Epithelial cell of proximal tubule (primary cell): ENCODE measurements at regions not wholly inside any gene's neighbourhood (a gene's known extent, or its start where the extent isn't known, plus 50 kb on each side); places are given as distances from the start of the nearest gene placed in this dataset.

Source experiments
- DNase-seq: peaks from one replicate; pipeline ENCODE4 v3.0.0-alpha.2; 2011; ENCODE audit warnings: low read depth
- H3K4me3 ChIP-seq: 2 replicates; pipeline ENCODE4 v1.5.1; 2011; ENCODE audit warnings: low read depth, mild to moderate bottlenecking, low read length
- CTCF ChIP-seq: conservative IDR thresholded peaks from 2 replicates; pipeline ENCODE4 v1.5.1; 2012; ENCODE audit warnings: low read depth, mild to moderate bottlenecking, low read length

GRCh38 chrX:44470816-44471215 is 71.8 kb downstream of the FUNDC1 start:
- no peak for DNase-seq
- no peak for TF ChIP-seq CTCF

GRCh38 chrX:44462850-44463249 is 79.8 kb downstream of the FUNDC1 start:
- no peak for DNase-seq
- TF ChIP-seq CTCF: no peak

More at GRCh38 chrX:44470816-44471215, 71.8 kb downstream of the FUNDC1 start:
- no peak overlapping the region for H3K4me3 ChIP-seq

GRCh38 chrX:44459501-44459900 is 83.2 kb downstream of the FUNDC1 start:
- no peak for DNase-seq
- TF ChIP-seq CTCF: no peak

More at GRCh38 chrX:44462850-44463249, 79.8 kb downstream of the FUNDC1 start:
- no peak overlapping the region for H3K4me3 ChIP-seq

GRCh38 chrX:44456685-44457084 is 86.0 kb downstream of the FUNDC1 start:
- H3K4me3 ChIP-seq: no peak overlapping the region
- DNase-seq: no peak
- no peak for TF ChIP-seq CTCF

More at GRCh38 chrX:44459501-44459900, 83.2 kb downstream of the FUNDC1 start:
- H3K4me3 ChIP-seq: no peak overlapping the region

- TF ChIP-seq CTCF: no peak
- H3K4me3 ChIP-seq: no peak overlapping the region
- no peak for DNase-seq
Measured at GRCh38 chrX:44451056-44451455, 91.6 kb downstream of the FUNDC1 start.

GRCh38 chrX:44447214-44447613 is 95.4 kb downstream of the FUNDC1 start:
- H3K4me3 ChIP-seq: no peak overlapping the region
- no peak for DNase-seq
- TF ChIP-seq CTCF: no peak

- no peak overlapping the region for H3K4me3 ChIP-seq
- TF ChIP-seq CTCF: no peak
- no peak for DNase-seq
Measured at GRCh38 chrX:44440006-44440405, 96.5 kb upstream of the EFHC2 start.
